Lung (tissue), 11 donors: ENCODE measurements at regions not wholly inside any gene's neighbourhood (a gene's known extent, or its start where the extent isn't known, plus 50 kb on each side); places are given as distances from the start of the nearest gene placed in this dataset.

Experiments
- ATAC-seq: fragments of 200-7000 bp; cut with Tn5 transposase; one replicate; pipeline ENCODE4 v1.9.1; 2020; ENCODE audit warnings: moderate number of reproducible peaks; ENCODE audit not compliant: insufficient read depth, low FRiP score
- DNase-seq, 3 donors: peaks; one replicate each; pipeline ENCODE4 v3.0.0-alpha.2; 2013 to 2017
- H3K27ac ChIP-seq, 2 donors: one replicate each; pipeline ENCODE4 v1.5.1; 2013; ENCODE audit warnings: mild to moderate bottlenecking in 2 of 2, moderate library complexity in 2 of 2, control low read depth in 1 of 2, inconsistent platforms in 1 of 2, low read depth in 1 of 2, low read length in 1 of 2
- H3K27me3 ChIP-seq, 3 donors: one replicate each; pipeline ENCODE4 v1.5.1; 2013; ENCODE audit warnings: low read length in 2 of 3; ENCODE audit not compliant: control insufficient read depth in 3 of 3, insufficient read depth in 3 of 3
- H3K36me3 ChIP-seq, 4 donors: one replicate each; pipeline ENCODE4 v1.5.1; 2013; ENCODE audit warnings: low read length in 4 of 4, mild to moderate bottlenecking in 1 of 4, moderate library complexity in 1 of 4; ENCODE audit not compliant: control insufficient read depth in 4 of 4, insufficient read depth in 4 of 4
- H3K4me1 ChIP-seq, 5 donors: one replicate each; pipeline ENCODE4 v1.5.1; 2013; ENCODE audit warnings: low read length in 5 of 5, mild to moderate bottlenecking in 2 of 5, moderate library complexity in 1 of 5; ENCODE audit not compliant: control insufficient read depth in 5 of 5, insufficient read depth in 5 of 5
- H3K4me3 ChIP-seq: one replicate; pipeline ENCODE4 v1.5.1; 2013; ENCODE audit warnings: mild to moderate bottlenecking, control low read depth, moderate library complexity
- H3K9ac ChIP-seq, 2 donors: one replicate each; pipeline ENCODE4 v1.5.1; 2013; ENCODE audit warnings: low read length in 2 of 2, control low read depth in 1 of 2; ENCODE audit not compliant: insufficient read depth in 1 of 2
- H3K9me3 ChIP-seq, 4 donors: one replicate each; pipeline ENCODE4 v1.5.1; 2013; ENCODE audit warnings: low read length in 3 of 4, mild to moderate bottlenecking in 1 of 4, moderate library complexity in 1 of 4; ENCODE audit not compliant: control insufficient read depth in 4 of 4, insufficient read depth in 3 of 4
- WGBS, 2 donors: extraction: QIAGEN DNeasy Blood & Tissue Kit; methylation state at CpG; one replicate each; pipeline ENCODE4 v1.1.7; 2013; 5-methylcytosine and 5-hydroxymethylcytosine counted together
- TF ChIP-seq, protein P1 (sequence below): IDR thresholded peaks from 2 replicates; pipeline ENCODE4 v1.5.1; 2012; ENCODE audit warnings: mild to moderate bottlenecking; ENCODE audit errors: control extremely low read depth, extremely low read depth
- donor health status: control.
- donor health status: control.
- donor health status: Bipolar disorder and iron deficiency.
- donor health status: healthy.
- donor health status: DM: yes; HTN: yes; CAD: no.

DNA sequence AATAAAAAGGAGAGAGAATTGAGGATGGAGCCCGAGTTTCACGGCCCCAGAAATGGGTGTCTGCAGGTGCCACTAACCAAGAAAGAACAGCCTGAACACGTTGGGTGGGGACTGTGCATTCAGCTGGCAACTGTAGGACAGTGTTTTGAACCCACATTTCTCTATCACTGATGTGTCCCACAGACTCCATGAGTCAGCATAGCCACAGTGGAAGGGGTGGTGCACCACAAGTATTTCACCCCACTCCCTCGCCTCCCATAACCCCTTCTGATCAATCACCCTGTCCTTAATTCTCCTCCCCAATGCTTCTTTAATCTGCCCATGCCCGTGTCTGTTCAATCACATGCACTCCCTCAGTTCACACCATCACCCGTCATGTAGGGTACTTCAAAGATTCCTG lies 291.5 kb downstream of the ZNF516 start:
- DNase-seq = no peak
- Histone ChIP-seq H3K27ac (no peak overlapping the region), H3K4me1 (peaks cover 0 to 2% (median 0%) of the 10 kb centered on the region in 5 donors), H3K4me3 (no peak overlapping the region), H3K36me3 (no peaks in the 10 kb centered on the region), H3K27me3 (no peaks in the 10 kb centered on the region), H3K9ac (no peak overlapping the region), H3K9me3 (peaks cover 0 to 4% (median 0%) of the 10 kb centered on the region in 4 donors)
- TF ChIP-seq, protein P1, sequence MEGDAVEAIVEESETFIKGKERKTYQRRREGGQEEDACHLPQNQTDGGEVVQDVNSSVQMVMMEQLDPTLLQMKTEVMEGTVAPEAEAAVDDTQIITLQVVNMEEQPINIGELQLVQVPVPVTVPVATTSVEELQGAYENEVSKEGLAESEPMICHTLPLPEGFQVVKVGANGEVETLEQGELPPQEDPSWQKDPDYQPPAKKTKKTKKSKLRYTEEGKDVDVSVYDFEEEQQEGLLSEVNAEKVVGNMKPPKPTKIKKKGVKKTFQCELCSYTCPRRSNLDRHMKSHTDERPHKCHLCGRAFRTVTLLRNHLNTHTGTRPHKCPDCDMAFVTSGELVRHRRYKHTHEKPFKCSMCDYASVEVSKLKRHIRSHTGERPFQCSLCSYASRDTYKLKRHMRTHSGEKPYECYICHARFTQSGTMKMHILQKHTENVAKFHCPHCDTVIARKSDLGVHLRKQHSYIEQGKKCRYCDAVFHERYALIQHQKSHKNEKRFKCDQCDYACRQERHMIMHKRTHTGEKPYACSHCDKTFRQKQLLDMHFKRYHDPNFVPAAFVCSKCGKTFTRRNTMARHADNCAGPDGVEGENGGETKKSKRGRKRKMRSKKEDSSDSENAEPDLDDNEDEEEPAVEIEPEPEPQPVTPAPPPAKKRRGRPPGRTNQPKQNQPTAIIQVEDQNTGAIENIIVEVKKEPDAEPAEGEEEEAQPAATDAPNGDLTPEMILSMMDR = no peak
- no peak for ATAC-seq
- 76 to 81% methylated on average over 6 of the region's 6 CpGs for WGBS, 2 donors

DNA sequence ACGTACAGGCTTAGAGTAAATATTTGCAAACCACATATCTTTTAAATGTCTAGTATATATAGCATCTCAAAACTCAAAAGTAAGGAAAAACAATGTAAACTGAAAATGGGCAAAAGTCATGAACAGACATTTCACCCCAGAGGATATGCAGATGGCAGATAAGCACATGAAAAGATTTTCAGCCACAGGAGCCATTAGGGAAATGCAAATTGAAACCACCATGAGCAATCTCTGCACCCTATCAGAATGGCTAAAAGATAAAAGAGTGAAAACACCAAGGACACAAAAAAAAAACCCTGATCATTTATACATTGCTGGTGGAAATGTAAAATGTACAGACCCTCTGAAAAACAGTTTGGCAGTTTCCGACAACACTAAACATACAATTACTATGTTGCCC lies 292.7 kb downstream of the ZNF516 start:
- Histone ChIP-seq H3K9ac (no peak overlapping the region), H3K27ac (no peak overlapping the region), H3K27me3 (no peaks in the 10 kb centered on the region), H3K4me1 (no peaks in the 10 kb centered on the region), H3K36me3 (no peaks in the 10 kb centered on the region), H3K4me3 (no peak overlapping the region), H3K9me3 (peaks cover 0 to 4% (median 0%) of the 10 kb centered on the region in 4 donors)
- no peak for ATAC-seq
- DNase-seq = no peak
- 79 to 95% methylated on average over 2 of the region's 2 CpGs for WGBS, 2 donors
- TF ChIP-seq, protein P1 = no peak

GRCh38 chr18:76195601-76196000 lies 299.4 kb downstream of the ZNF516 start:
- H3K9me3 ChIP-seq = peaks cover 0 to 5% (median 2%) of the 10 kb centered on the region in 4 donors
- H3K27me3 ChIP-seq = no peaks in the 10 kb centered on the region
- no peak overlapping the region for H3K4me3 ChIP-seq
- H3K27ac ChIP-seq = no peak overlapping the region
- TF ChIP-seq, protein P1 = no peak
- peak in 2 of 3 donors; percentile 45 to 73 for DNase-seq
- ATAC-seq = no peak
- H3K36me3 ChIP-seq = no peaks in the 10 kb centered on the region
- H3K9ac ChIP-seq = no peak overlapping the region
- peaks cover 0 to 5% (median 0%) of the 10 kb centered on the region in 5 donors for H3K4me1 ChIP-seq
- WGBS, 2 donors = 23 to 49% methylated on average over 1 of the region's 1 CpG

GRCh38 chr18:76188097-76188496 lies 306.9 kb downstream of the ZNF516 start:
- 59 to 69% methylated on average over 1 of the region's 1 CpG for WGBS, 2 donors
- H3K4me1 ChIP-seq = peaks cover 0 to 6% (median 0%) of the 10 kb centered on the region in 5 donors
- H3K9me3 ChIP-seq = peaks cover 0 to 8% (median 4%) of the 10 kb centered on the region in 4 donors
- no peak overlapping the region for H3K27ac ChIP-seq
- H3K27me3 ChIP-seq = no peaks in the 10 kb centered on the region
- ATAC-seq (no peak), DNase-seq (no peak)
- H3K9ac ChIP-seq = no peak overlapping the region
- TF ChIP-seq, protein P1 = no peak
- H3K36me3 ChIP-seq = no peaks in the 10 kb centered on the region
- no peak overlapping the region for H3K4me3 ChIP-seq
